Loucy (cell line): ENCODE measurements at regions not wholly inside any gene's neighbourhood (a gene's known extent, or its start where the extent isn't known, plus 50 kb on each side); places are given as distances from the start of the nearest gene placed in this dataset.

ENCODE experiments used
- CTCF ChIP-seq: fragments of 200-600 bp; sonication (generic); conservative IDR thresholded peaks from 2 replicates; pipeline ENCODE4 v1.5.1; 2014; ENCODE audit warnings: mild to moderate bottlenecking, antibody characterized with exemption, low read length
- EZH2phosphoT487 ChIP-seq: fragments of 200-600 bp; IDR thresholded peaks from 2 replicates; pipeline ENCODE4 v1.6.1; 2018; ENCODE audit warnings: antibody characterized with exemption, mild to moderate bottlenecking, moderate library complexity, borderline replicate concordance

GRCh38 chr3:25155652-25156471, 272.2 kb upstream of the RARB start:
- TF ChIP-seq CTCF (no peak), EZH2phosphoT487 (no peak)
